ENCODE measurements at regions not wholly inside any gene's neighbourhood (a gene's known extent, or its start where the extent isn't known, plus 50 kb on each side); places are given as distances from the start of the nearest gene placed in this dataset.
A peak's percentile ranks its signal among the peaks of the same experiment; 100 is the strongest.

- Mint-ChIP-seq H3K36me3 (ENCODE audit: insufficient read depth) (no peaks in the 10 kb centered on the region), H3K4me3 (peak overlapping the region; percentile 40), H3K9me3 (no peaks in the 10 kb centered on the region), H3K4me1 (ENCODE audit: low read depth) (peaks cover 40% of the 10 kb centered on the region), H3K27me3 (ENCODE audit: low read depth) (no peaks in the 10 kb centered on the region)
- no peak for DNase-seq
- ATAC-seq: no peak
These were observed 187.9 kb downstream of the KATNAL1 start for GRCh38 chr13:30119476-30119875.

GRCh38 chr13:30116379-30116778, 191.0 kb downstream of the KATNAL1 start:
- H3K36me3 Mint-ChIP-seq (ENCODE audit: insufficient read depth): no peaks in the 10 kb centered on the region
- H3K9me3 Mint-ChIP-seq: no peaks in the 10 kb centered on the region
- H3K27me3 Mint-ChIP-seq (ENCODE audit: low read depth): no peaks in the 10 kb centered on the region
- DNase-seq (no peak), ATAC-seq (no peak)
- H3K4me1 Mint-ChIP-seq (ENCODE audit: low read depth): peaks cover 48% of the 10 kb centered on the region
- no peak overlapping the region for H3K4me3 Mint-ChIP-seq

GRCh38 chr13:30115257-30115600, 192.1 kb downstream of the KATNAL1 start:
- Mint-ChIP-seq H3K4me1 (ENCODE audit: low read depth) (peaks cover 38% of the 10 kb centered on the region), H3K27me3 (ENCODE audit: low read depth) (no peaks in the 10 kb centered on the region), H3K4me3 (peak overlapping the region; percentile 71), H3K9me3 (no peaks in the 10 kb centered on the region), H3K36me3 (ENCODE audit: insufficient read depth) (no peaks in the 10 kb centered on the region)
- DNase-seq (no peak), ATAC-seq (no peak)

- Mint-ChIP-seq H3K9me3 (no peaks in the 10 kb centered on the region), H3K4me3 (peak overlapping the region; percentile 81), H3K36me3 (ENCODE audit: insufficient read depth) (no peaks in the 10 kb centered on the region), H3K27me3 (ENCODE audit: low read depth) (no peaks in the 10 kb centered on the region), H3K4me1 (ENCODE audit: low read depth) (peaks cover 33% of the 10 kb centered on the region)
- peak; percentile 96 for DNase-seq
- peak; percentile 98 for ATAC-seq
These were observed 192.6 kb downstream of the KATNAL1 start for GRCh38 chr13:30114571-30115256.

GRCh38 chr13:30113983-30114570, 193.3 kb downstream of the KATNAL1 start:
- Mint-ChIP-seq H3K27me3 (ENCODE audit: low read depth) (no peaks in the 10 kb centered on the region), H3K9me3 (no peaks in the 10 kb centered on the region), H3K36me3 (ENCODE audit: insufficient read depth) (no peaks in the 10 kb centered on the region), H3K4me1 (ENCODE audit: low read depth) (peaks cover 26% of the 10 kb centered on the region), H3K4me3 (peak overlapping the region; percentile 81)
- DNase-seq (no peak), ATAC-seq (no peak)

- Mint-ChIP-seq H3K4me3 (peak overlapping the region; percentile 81), H3K4me1 (ENCODE audit: low read depth) (peaks cover 25% of the 10 kb centered on the region), H3K9me3 (no peaks in the 10 kb centered on the region), H3K27me3 (ENCODE audit: low read depth) (no peaks in the 10 kb centered on the region), H3K36me3 (ENCODE audit: insufficient read depth) (no peaks in the 10 kb centered on the region)
- DNase-seq (no peak), ATAC-seq (no peak)
These were observed 193.8 kb downstream of the KATNAL1 start for GRCh38 chr13:30113551-30113950.

GRCh38 chr13:30112602-30113435, 194.5 kb downstream of the KATNAL1 start:
- Mint-ChIP-seq H3K4me1 (ENCODE audit: low read depth) (peaks cover 20% of the 10 kb centered on the region), H3K27me3 (ENCODE audit: low read depth) (no peaks in the 10 kb centered on the region), H3K36me3 (ENCODE audit: insufficient read depth) (no peaks in the 10 kb centered on the region), H3K4me3 (peak overlapping the region; percentile 67), H3K9me3 (no peaks in the 10 kb centered on the region)
- peak; percentile 46 to 47 for ATAC-seq
- DNase-seq: peak; percentile 75

GRCh38 chr13:30111810-30112209, 195.5 kb downstream of the KATNAL1 start:
- peaks cover 20% of the 10 kb centered on the region for H3K4me1 Mint-ChIP-seq (ENCODE audit: low read depth)
- H3K9me3 Mint-ChIP-seq: no peaks in the 10 kb centered on the region
- DNase-seq (no peak), ATAC-seq (no peak)
- H3K4me3 Mint-ChIP-seq: no peak overlapping the region
- no peaks in the 10 kb centered on the region for H3K27me3 Mint-ChIP-seq (ENCODE audit: low read depth)
- no peaks in the 10 kb centered on the region for H3K36me3 Mint-ChIP-seq (ENCODE audit: insufficient read depth)

GRCh38 chr13:30110301-30111070, 196.9 kb downstream of the KATNAL1 start:
- Mint-ChIP-seq H3K27me3 (ENCODE audit: low read depth) (no peaks in the 10 kb centered on the region), H3K9me3 (no peaks in the 10 kb centered on the region), H3K4me1 (ENCODE audit: low read depth) (peaks cover 20% of the 10 kb centered on the region), H3K4me3 (no peak overlapping the region), H3K36me3 (ENCODE audit: insufficient read depth) (no peaks in the 10 kb centered on the region)
- DNase-seq (no peak), ATAC-seq (no peak)

- Mint-ChIP-seq H3K27me3 (ENCODE audit: low read depth) (no peaks in the 10 kb centered on the region), H3K4me3 (no peak overlapping the region), H3K9me3 (no peaks in the 10 kb centered on the region), H3K4me1 (ENCODE audit: low read depth) (peaks cover 17% of the 10 kb centered on the region), H3K36me3 (ENCODE audit: insufficient read depth) (no peaks in the 10 kb centered on the region)
- no peak for DNase-seq
- ATAC-seq: no peak
These were observed 197.7 kb downstream of the KATNAL1 start for GRCh38 chr13:30109471-30110135.

- Mint-ChIP-seq H3K9me3 (no peaks in the 10 kb centered on the region), H3K4me3 (no peak overlapping the region), H3K4me1 (ENCODE audit: low read depth) (peaks cover 12% of the 10 kb centered on the region), H3K36me3 (ENCODE audit: insufficient read depth) (no peaks in the 10 kb centered on the region), H3K27me3 (ENCODE audit: low read depth) (no peaks in the 10 kb centered on the region)
- ATAC-seq (no peak), DNase-seq (no peak)
These were observed 198.5 kb downstream of the KATNAL1 start for GRCh38 chr13:30108913-30109237.

GRCh38 chr13:30108216-30108912, 199.0 kb downstream of the KATNAL1 start:
- DNase-seq: no peak
- no peaks in the 10 kb centered on the region for H3K9me3 Mint-ChIP-seq
- no peak overlapping the region for H3K4me3 Mint-ChIP-seq
- ATAC-seq: no peak
- no peaks in the 10 kb centered on the region for H3K27me3 Mint-ChIP-seq (ENCODE audit: low read depth)
- peaks cover 11% of the 10 kb centered on the region for H3K4me1 Mint-ChIP-seq (ENCODE audit: low read depth)
- H3K36me3 Mint-ChIP-seq (ENCODE audit: insufficient read depth): no peaks in the 10 kb centered on the region

- Mint-ChIP-seq H3K4me1 (ENCODE audit: low read depth) (peaks cover 5% of the 10 kb centered on the region), H3K9me3 (no peaks in the 10 kb centered on the region), H3K4me3 (no peak overlapping the region), H3K27me3 (ENCODE audit: low read depth) (no peaks in the 10 kb centered on the region), H3K36me3 (ENCODE audit: insufficient read depth) (no peaks in the 10 kb centered on the region)
- DNase-seq (no peak), ATAC-seq (no peak)
These were observed 199.7 kb downstream of the KATNAL1 start for GRCh38 chr13:30107521-30108136.

All from activated T-cell treated with anti-CD3 and anti-CD28 coated beads, Interleukin-2, amount 50 U/mL, for 4 hours (primary cell).